HCT116 (cell line): ENCODE measurements at regions not wholly inside any gene's neighbourhood (a gene's known extent, or its start where the extent isn't known, plus 50 kb on each side); places are given as distances from the start of the nearest gene placed in this dataset.

Experiments used
- ATAC-seq: fragments of 200-7000 bp; cut with Tn5 transposase; 2 replicates; pipeline ENCODE4 v1.9.1; 2020; ENCODE audit warnings: mild to moderate bottlenecking, moderate library complexity
- BruUV-seq: library from RNA; stranded (reverse); fragments of 400-500 nt; replicated peaks from 2 replicates; lab custom pipeline; 2021; lab: Mats Ljungman, UMichigan
- CTCF ChIA-PET: fragments of 300-600 bp; sonication (Branson Sonifier 250); formaldehyde crosslinking; loops from one replicate; lab custom pipeline; 2021; ENCODE audit warnings: antibody characterized with exemption; lab: Charles Lee
- POLR2A ChIA-PET: fragments of 300-600, 350-600 bp; sonication (Branson Sonifier 250); formaldehyde crosslinking; loops from one replicate; lab custom pipeline; 2021; ENCODE audit warnings: antibody characterized with exemption; lab: Charles Lee
- RAD21 ChIA-PET, 2 experiments: fragments of 300-600 bp; sonication (Branson Sonifier 250); formaldehyde crosslinking; loops; one replicate each; lab custom pipeline; 2023; ENCODE audit warnings: low total read pairs in 2 of 2; ENCODE audit not compliant: uncharacterized antibody in 2 of 2, unreplicated experiment in 2 of 2, low non-redundant PET in 1 of 2; lab: Charles Lee
- DNase-seq: peaks from one replicate; pipeline ENCODE4 v3.0.0-alpha.2; 2010; ENCODE audit warnings: low read depth, low spot score
- H2AFZ ChIP-seq: fragments of 200-600 bp; shearing (Covaris generic), sonication (generic); 2 replicates; pipeline ENCODE4 v1.6.1; 2017; ENCODE audit warnings: low read depth, mixed run types, mixed read lengths, antibody characterized with exemption, low read length; ENCODE audit not compliant: poor library complexity, severe bottlenecking
- H3K27ac ChIP-seq: 2 replicates; pipeline ENCODE4 v1.5.1; 2012; ENCODE audit warnings: low read depth, low read length
- H3K27me3 ChIP-seq: fragments of 200-600 bp; sonication (generic); 2 replicates; pipeline ENCODE4 v1.6.1; 2016; ENCODE audit warnings: mixed run types, low read length, mixed read lengths; ENCODE audit not compliant: insufficient read depth
- H3K36me3 ChIP-seq, 2 experiments: fragments of 200-500 bp in 1 of 2; fragments of 200-600 bp in 1 of 2; sonication (Bioruptor generic) in 1 of 2; sonication (generic) in 1 of 2; 2 replicates each; pipeline versions ENCODE4 v1.5.1 to v1.6.1; 2014 to 2016; ENCODE audit warnings: low read length in 2 of 2, inconsistent platforms in 1 of 2, mixed read lengths in 1 of 2, mixed run types in 1 of 2; ENCODE audit not compliant: insufficient read depth in 2 of 2, control insufficient read depth in 1 of 2
- H3K4me1 ChIP-seq, 2 experiments: fragments of 200-600 bp in 1 of 2; sonication (generic) in 1 of 2; 2 replicates each; pipeline versions ENCODE4 v1.5.1 to v1.6.1; 2012 to 2017; ENCODE audit warnings: low read length in 2 of 2, inconsistent platforms in 1 of 2, mild to moderate bottlenecking in 1 of 2, mixed read lengths in 1 of 2, mixed run types in 1 of 2, moderate library complexity in 1 of 2; ENCODE audit not compliant: insufficient read depth in 2 of 2, control insufficient read depth in 1 of 2
- H3K4me2 ChIP-seq: fragments of 200-600 bp; sonication (generic); 2 replicates; pipeline ENCODE4 v1.6.1; 2017; ENCODE audit warnings: mixed run types, low read length, mixed read lengths
- H3K4me3 ChIP-seq, 2 experiments: fragments of 200-600 bp in 1 of 2; sonication (generic) in 1 of 2; replicated peaks in 1 of 2; 2 replicates each; pipeline ENCODE4 v1.5.1; 2011 to 2016; ENCODE audit warnings: low read length in 2 of 2, control low read depth in 1 of 2, low read depth in 1 of 2, mild to moderate bottlenecking in 1 of 2, mixed read lengths in 1 of 2, mixed run types in 1 of 2
- H3K79me2 ChIP-seq: fragments of 200-600 bp; sonication (generic); 2 replicates; pipeline ENCODE4 v1.6.1; 2017; ENCODE audit warnings: mild to moderate bottlenecking, mixed run types, low read length, moderate library complexity, mixed read lengths; ENCODE audit not compliant: insufficient read depth
- H3K9ac ChIP-seq: fragments of 200-600 bp; sonication (generic); 2 replicates; pipeline ENCODE4 v1.6.1; 2016; ENCODE audit warnings: low read length, mixed read lengths
- H3K9me2 ChIP-seq: fragments of 200-600 bp; sonication (generic), shearing (Covaris generic); 2 replicates; pipeline ENCODE4 v1.6.1; 2017; ENCODE audit warnings: mixed run types, mild to moderate bottlenecking, moderate library complexity; ENCODE audit not compliant: insufficient read depth
- H3K9me3 ChIP-seq, 2 experiments: fragments of 200-500 bp in 1 of 2; fragments of 200-600 bp in 1 of 2; sonication (Bioruptor generic) in 1 of 2; sonication (generic) in 1 of 2; 2 replicates each; pipeline ENCODE4 v1.6.1; 2014 to 2017; ENCODE audit warnings: low read length in 2 of 2, mixed read lengths in 2 of 2, inconsistent platforms in 1 of 2, low read depth in 1 of 2, mild to moderate bottlenecking in 1 of 2, mixed run types in 1 of 2, moderate library complexity in 1 of 2; ENCODE audit not compliant: control insufficient read depth in 1 of 2, insufficient read depth in 1 of 2
- H4K20me1 ChIP-seq: fragments of 200-600 bp; sonication (generic), shearing (Covaris generic); 2 replicates; pipeline ENCODE4 v1.6.1; 2017; ENCODE audit warnings: mixed run types, mild to moderate bottlenecking, moderate library complexity; ENCODE audit not compliant: insufficient read depth
- CBX3 ChIP-seq: IDR thresholded peaks from 2 replicates; pipeline ENCODE4 v1.6.1; 2012; ENCODE audit warnings: low read depth
- CEBPB ChIP-seq: IDR thresholded peaks from 2 replicates; pipeline ENCODE4 v1.6.1; 2012; ENCODE audit warnings: low read depth
- ELF1 ChIP-seq: IDR thresholded peaks from 2 replicates; pipeline ENCODE4 v1.6.1; 2012; ENCODE audit warnings: low read depth, borderline replicate concordance
- EZH2 ChIP-seq: fragments of 200-600 bp; sonication (generic); IDR thresholded peaks from 2 replicates; pipeline ENCODE4 v1.6.1; 2017; ENCODE audit warnings: antibody characterized with exemption, mixed run types
- JUND ChIP-seq: IDR thresholded peaks from 2 replicates; pipeline ENCODE4 v1.6.1; 2012
- POLR2A ChIP-seq: IDR thresholded peaks from 2 replicates; pipeline ENCODE4 v1.7.0; 2011; ENCODE audit warnings: borderline replicate concordance; ENCODE audit not compliant: insufficient read depth, insufficient read length; ENCODE audit errors: extremely low read depth
- POLR2AphosphoS5 ChIP-seq: IDR thresholded peaks from 2 replicates; pipeline ENCODE4 v1.6.1; 2011; ENCODE audit warnings: mild to moderate bottlenecking, low read depth, low read length, moderate library complexity
- SIN3A ChIP-seq: IDR thresholded peaks from 2 replicates; pipeline ENCODE4 v1.6.1; 2012; ENCODE audit warnings: low read depth
- SP1 ChIP-seq: IDR thresholded peaks from 2 replicates; pipeline ENCODE4 v1.6.1; 2012; ENCODE audit warnings: low read depth
- TCF7L2 ChIP-seq: IDR thresholded peaks from 2 replicates; pipeline ENCODE4 v1.7.0; 2011; ENCODE audit warnings: borderline replicate concordance, inconsistent platforms; ENCODE audit not compliant: insufficient read depth, insufficient read length; ENCODE audit errors: extremely low read depth
- ZFX ChIP-seq: fragments of 450-650 bp; IDR thresholded peaks from 2 replicates; pipeline ENCODE4 v1.6.1; 2017
- intact Hi-C: fragments of 100-400 bp; cut with micrococcal nuclease; formaldehyde crosslinking; loops from 2 replicates; pipeline ENCODE4 v1.10.0; 2022
- TF ChIP-seq, protein P1 (sequence below): IDR thresholded peaks from 2 replicates; pipeline ENCODE4 v1.6.1; 2011; ENCODE audit warnings: mild to moderate bottlenecking, low read length, moderate library complexity; ENCODE audit not compliant: insufficient replicate concordance; ENCODE audit errors: extremely low read depth
- TF ChIP-seq, protein P2 (sequence below): IDR thresholded peaks from 2 replicates; pipeline ENCODE4 v1.6.1; 2012

DNA sequence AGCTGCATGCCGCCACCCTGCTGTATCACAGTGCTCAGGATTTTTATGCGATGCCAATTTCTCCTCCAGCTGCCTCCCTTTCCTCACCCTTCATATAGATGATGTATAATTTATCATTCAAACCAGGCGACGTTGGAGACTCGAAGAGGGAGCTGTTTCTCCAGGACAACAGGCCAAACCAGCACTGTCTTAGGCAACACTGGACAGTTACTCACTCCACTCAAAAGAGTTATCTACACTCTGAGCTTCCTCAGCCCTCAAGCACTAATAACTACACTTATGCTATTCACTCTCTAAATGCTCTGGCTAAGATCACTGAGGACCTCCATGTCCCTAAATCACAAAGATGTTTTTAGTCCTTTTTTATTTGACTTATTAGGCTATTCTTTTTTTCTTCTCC is 87.3 kb upstream of the RFC3 start:
- intact Hi-C loops = no loop called here
- no peaks in the 10 kb centered on the region for H3K4me1 ChIP-seq
- TF ChIP-seq POLR2AphosphoS5 (no peak), EZH2 (no peak), POLR2A (no peak), ELF1 (no peak), CBX3 (no peak), SIN3A (no peak), CEBPB (no peak), JUND (no peak), TCF7L2 (no peak), ZFX (no peak), SP1 (no peak)
- TF ChIP-seq, protein P1, sequence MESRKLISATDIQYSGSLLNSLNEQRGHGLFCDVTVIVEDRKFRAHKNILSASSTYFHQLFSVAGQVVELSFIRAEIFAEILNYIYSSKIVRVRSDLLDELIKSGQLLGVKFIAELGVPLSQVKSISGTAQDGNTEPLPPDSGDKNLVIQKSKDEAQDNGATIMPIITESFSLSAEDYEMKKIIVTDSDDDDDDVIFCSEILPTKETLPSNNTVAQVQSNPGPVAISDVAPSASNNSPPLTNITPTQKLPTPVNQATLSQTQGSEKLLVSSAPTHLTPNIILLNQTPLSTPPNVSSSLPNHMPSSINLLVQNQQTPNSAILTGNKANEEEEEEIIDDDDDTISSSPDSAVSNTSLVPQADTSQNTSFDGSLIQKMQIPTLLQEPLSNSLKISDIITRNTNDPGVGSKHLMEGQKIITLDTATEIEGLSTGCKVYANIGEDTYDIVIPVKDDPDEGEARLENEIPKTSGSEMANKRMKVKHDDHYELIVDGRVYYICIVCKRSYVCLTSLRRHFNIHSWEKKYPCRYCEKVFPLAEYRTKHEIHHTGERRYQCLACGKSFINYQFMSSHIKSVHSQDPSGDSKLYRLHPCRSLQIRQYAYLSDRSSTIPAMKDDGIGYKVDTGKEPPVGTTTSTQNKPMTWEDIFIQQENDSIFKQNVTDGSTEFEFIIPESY = no peak
- TF ChIP-seq, protein P2, sequence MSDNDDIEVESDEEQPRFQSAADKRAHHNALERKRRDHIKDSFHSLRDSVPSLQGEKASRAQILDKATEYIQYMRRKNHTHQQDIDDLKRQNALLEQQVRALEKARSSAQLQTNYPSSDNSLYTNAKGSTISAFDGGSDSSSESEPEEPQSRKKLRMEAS = no peak

More for the DNA sequence above, 87.3 kb upstream of the RFC3 start:
- Histone ChIP-seq H4K20me1 (no peaks in the 10 kb centered on the region), H3K4me3 (no peak overlapping the region), H3K27ac (no peak overlapping the region), H3K9ac (no peak overlapping the region), H3K4me2 (no peak overlapping the region), H3K79me2 (no peaks in the 10 kb centered on the region), H3K9me3 (no peaks in the 10 kb centered on the region), H2AFZ (no peak overlapping the region), H3K36me3 (no peaks in the 10 kb centered on the region), H3K9me2 (no peaks in the 10 kb centered on the region), H3K27me3 (no peaks in the 10 kb centered on the region)
- CTCF ChIA-PET = no interaction called here
- DNase-seq = no peak
- ATAC-seq = no peak
- RAD21 ChIA-PET = interaction anchor here in 1 of 2 experiments (0.5 kb wide), 1 partner anchor 84 kb away, joined by 3 read pairs; no protein-coding TSS in a partner anchor
- POLR2A ChIA-PET = no interaction called here
- no TSS peak for BruUV-seq
